H1 (cell line): ENCODE measurements at regions not wholly inside any gene's neighbourhood (a gene's known extent, or its start where the extent isn't known, plus 50 kb on each side); places are given as distances from the start of the nearest gene placed in this dataset.

ENCODE experiments used
- CEBPB ChIP-seq: IDR thresholded peaks from 2 replicates; pipeline ENCODE4 v1.6.1; 2012; ENCODE audit warnings: low read depth, low read length
- CREB1 ChIP-seq: IDR thresholded peaks from 2 replicates; pipeline ENCODE4 v1.6.1; 2012; ENCODE audit warnings: inconsistent platforms
- FOSL1 ChIP-seq: IDR thresholded peaks from 2 replicates; pipeline ENCODE4 v1.6.1; 2011; ENCODE audit warnings: mild to moderate bottlenecking, low read depth, low read length, moderate library complexity; ENCODE audit not compliant: insufficient read depth
- JUN ChIP-seq: IDR thresholded peaks from 2 replicates; pipeline ENCODE4 v1.6.1; 2011; ENCODE audit warnings: low read depth, mild to moderate bottlenecking, improper control_type of control experiment, low read length
- NRF1 ChIP-seq: IDR thresholded peaks from 2 replicates; pipeline ENCODE4 v1.6.1; 2011; ENCODE audit warnings: mild to moderate bottlenecking, low read depth, low read length, improper control_type of control experiment
- ZNF274 ChIP-seq: IDR thresholded peaks from 2 replicates; pipeline ENCODE4 v1.7.0; 2012; ENCODE audit warnings: low read length, borderline replicate concordance; ENCODE audit errors: extremely low read depth
- TF ChIP-seq, protein P1 (sequence below), 3 experiments: IDR thresholded peaks; 1 replicate in 2 of 3; 2 replicates in 1 of 3; pipeline versions ENCODE4 v1.5.1 to v1.6.1; 2011; ENCODE audit warnings: low read length in 3 of 3, mild to moderate bottlenecking in 3 of 3, inconsistent platforms in 2 of 3, low read depth in 1 of 3, moderate library complexity in 1 of 3; ENCODE audit not compliant: insufficient read depth in 1 of 3; ENCODE audit errors: control extremely low read depth in 1 of 3
- TF ChIP-seq, protein P2 (sequence below): fragments of 300-600 bp; sonication (generic); IDR thresholded peaks from 2 replicates; pipeline ENCODE4 v1.7.1; 2012; ENCODE audit warnings: low read length, moderate library complexity, mild to moderate bottlenecking, inconsistent platforms; ENCODE audit not compliant: insufficient replicate concordance

DNA sequence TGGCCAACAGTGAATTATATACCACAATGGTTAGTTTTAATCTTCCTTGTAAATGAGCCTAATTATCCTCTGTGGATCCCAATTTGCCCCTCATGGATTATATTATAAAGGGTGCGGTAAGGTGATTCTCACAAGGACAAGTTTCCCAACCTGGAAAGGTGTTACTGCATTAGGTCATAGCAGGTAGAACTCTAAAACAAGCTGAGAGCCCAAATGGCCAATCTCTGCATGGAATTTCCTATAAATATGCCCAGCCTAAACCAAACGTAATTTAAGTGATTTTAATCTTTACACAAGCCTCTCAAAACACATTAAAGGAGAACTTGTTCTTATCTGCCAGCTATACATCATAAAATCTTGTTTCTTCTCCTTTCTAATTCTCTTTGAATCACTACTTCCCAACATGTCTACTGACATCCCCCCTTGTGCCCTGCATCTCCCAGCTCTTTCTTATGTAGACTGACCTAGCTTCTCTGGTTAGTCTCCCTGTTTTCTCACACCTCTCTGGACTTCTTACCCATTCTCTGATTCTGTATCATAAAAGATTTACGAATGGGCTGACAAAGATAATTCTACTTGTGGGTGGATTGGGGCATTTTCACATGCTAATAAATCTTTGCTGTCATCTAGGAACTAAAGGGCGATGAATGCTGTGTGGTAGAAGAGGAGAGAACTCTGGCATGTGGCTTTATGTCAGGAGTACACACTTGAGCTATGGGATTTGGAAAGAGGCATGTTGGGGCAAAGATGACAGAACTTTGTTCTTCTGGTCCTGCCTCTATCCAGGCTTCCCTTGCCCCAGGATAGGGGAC, 94.3 kb upstream of the PGRMC2 start (continued):
- no peak for TF ChIP-seq JUN
- TF ChIP-seq CREB1, result no peak
- TF ChIP-seq, protein P1, sequence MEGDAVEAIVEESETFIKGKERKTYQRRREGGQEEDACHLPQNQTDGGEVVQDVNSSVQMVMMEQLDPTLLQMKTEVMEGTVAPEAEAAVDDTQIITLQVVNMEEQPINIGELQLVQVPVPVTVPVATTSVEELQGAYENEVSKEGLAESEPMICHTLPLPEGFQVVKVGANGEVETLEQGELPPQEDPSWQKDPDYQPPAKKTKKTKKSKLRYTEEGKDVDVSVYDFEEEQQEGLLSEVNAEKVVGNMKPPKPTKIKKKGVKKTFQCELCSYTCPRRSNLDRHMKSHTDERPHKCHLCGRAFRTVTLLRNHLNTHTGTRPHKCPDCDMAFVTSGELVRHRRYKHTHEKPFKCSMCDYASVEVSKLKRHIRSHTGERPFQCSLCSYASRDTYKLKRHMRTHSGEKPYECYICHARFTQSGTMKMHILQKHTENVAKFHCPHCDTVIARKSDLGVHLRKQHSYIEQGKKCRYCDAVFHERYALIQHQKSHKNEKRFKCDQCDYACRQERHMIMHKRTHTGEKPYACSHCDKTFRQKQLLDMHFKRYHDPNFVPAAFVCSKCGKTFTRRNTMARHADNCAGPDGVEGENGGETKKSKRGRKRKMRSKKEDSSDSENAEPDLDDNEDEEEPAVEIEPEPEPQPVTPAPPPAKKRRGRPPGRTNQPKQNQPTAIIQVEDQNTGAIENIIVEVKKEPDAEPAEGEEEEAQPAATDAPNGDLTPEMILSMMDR (IDR thresholded peaks at IDR 0.05; ENCODE audit: control extremely low read depth in 1 of 3, insufficient read depth in 1 of 3, low read depth in 1 of 3, low read length in 3 of 3), result no peak
- no peak for TF ChIP-seq FOSL1
- TF ChIP-seq NRF1, result no peak
- no peak for TF ChIP-seq CEBPB
- TF ChIP-seq ZNF274, result no peak
- TF ChIP-seq, protein P2, sequence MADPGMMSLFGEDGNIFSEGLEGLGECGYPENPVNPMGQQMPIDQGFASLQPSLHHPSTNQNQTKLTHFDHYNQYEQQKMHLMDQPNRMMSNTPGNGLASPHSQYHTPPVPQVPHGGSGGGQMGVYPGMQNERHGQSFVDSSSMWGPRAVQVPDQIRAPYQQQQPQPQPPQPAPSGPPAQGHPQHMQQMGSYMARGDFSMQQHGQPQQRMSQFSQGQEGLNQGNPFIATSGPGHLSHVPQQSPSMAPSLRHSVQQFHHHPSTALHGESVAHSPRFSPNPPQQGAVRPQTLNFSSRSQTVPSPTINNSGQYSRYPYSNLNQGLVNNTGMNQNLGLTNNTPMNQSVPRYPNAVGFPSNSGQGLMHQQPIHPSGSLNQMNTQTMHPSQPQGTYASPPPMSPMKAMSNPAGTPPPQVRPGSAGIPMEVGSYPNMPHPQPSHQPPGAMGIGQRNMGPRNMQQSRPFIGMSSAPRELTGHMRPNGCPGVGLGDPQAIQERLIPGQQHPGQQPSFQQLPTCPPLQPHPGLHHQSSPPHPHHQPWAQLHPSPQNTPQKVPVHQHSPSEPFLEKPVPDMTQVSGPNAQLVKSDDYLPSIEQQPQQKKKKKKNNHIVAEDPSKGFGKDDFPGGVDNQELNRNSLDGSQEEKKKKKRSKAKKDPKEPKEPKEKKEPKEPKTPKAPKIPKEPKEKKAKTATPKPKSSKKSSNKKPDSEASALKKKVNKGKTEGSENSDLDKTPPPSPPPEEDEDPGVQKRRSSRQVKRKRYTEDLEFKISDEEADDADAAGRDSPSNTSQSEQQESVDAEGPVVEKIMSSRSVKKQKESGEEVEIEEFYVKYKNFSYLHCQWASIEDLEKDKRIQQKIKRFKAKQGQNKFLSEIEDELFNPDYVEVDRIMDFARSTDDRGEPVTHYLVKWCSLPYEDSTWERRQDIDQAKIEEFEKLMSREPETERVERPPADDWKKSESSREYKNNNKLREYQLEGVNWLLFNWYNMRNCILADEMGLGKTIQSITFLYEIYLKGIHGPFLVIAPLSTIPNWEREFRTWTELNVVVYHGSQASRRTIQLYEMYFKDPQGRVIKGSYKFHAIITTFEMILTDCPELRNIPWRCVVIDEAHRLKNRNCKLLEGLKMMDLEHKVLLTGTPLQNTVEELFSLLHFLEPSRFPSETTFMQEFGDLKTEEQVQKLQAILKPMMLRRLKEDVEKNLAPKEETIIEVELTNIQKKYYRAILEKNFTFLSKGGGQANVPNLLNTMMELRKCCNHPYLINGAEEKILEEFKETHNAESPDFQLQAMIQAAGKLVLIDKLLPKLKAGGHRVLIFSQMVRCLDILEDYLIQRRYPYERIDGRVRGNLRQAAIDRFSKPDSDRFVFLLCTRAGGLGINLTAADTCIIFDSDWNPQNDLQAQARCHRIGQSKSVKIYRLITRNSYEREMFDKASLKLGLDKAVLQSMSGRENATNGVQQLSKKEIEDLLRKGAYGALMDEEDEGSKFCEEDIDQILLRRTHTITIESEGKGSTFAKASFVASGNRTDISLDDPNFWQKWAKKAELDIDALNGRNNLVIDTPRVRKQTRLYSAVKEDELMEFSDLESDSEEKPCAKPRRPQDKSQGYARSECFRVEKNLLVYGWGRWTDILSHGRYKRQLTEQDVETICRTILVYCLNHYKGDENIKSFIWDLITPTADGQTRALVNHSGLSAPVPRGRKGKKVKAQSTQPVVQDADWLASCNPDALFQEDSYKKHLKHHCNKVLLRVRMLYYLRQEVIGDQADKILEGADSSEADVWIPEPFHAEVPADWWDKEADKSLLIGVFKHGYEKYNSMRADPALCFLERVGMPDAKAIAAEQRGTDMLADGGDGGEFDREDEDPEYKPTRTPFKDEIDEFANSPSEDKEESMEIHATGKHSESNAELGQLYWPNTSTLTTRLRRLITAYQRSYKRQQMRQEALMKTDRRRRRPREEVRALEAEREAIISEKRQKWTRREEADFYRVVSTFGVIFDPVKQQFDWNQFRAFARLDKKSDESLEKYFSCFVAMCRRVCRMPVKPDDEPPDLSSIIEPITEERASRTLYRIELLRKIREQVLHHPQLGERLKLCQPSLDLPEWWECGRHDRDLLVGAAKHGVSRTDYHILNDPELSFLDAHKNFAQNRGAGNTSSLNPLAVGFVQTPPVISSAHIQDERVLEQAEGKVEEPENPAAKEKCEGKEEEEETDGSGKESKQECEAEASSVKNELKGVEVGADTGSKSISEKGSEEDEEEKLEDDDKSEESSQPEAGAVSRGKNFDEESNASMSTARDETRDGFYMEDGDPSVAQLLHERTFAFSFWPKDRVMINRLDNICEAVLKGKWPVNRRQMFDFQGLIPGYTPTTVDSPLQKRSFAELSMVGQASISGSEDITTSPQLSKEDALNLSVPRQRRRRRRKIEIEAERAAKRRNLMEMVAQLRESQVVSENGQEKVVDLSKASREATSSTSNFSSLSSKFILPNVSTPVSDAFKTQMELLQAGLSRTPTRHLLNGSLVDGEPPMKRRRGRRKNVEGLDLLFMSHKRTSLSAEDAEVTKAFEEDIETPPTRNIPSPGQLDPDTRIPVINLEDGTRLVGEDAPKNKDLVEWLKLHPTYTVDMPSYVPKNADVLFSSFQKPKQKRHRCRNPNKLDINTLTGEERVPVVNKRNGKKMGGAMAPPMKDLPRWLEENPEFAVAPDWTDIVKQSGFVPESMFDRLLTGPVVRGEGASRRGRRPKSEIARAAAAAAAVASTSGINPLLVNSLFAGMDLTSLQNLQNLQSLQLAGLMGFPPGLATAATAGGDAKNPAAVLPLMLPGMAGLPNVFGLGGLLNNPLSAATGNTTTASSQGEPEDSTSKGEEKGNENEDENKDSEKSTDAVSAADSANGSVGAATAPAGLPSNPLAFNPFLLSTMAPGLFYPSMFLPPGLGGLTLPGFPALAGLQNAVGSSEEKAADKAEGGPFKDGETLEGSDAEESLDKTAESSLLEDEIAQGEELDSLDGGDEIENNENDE, result no peak
